ENCODE measurements at regions not wholly inside any gene's neighbourhood (a gene's known extent, or its start where the extent isn't known, plus 50 kb on each side); places are given as distances from the start of the nearest gene placed in this dataset.

- H3K9ac ChIP-seq (ENCODE audit: low read length): no peak overlapping the region
- H4K91ac ChIP-seq (ENCODE audit: low read length): no peak overlapping the region
- no peak overlapping the region for H2BK5ac ChIP-seq (ENCODE audit: low read depth, low read length, poor library complexity, severe bottlenecking)
- no peak overlapping the region for H2BK15ac ChIP-seq (ENCODE audit: low read depth, poor library complexity, severe bottlenecking)
- H3K27ac ChIP-seq (ENCODE audit: low read length, poor library complexity, severe bottlenecking): no peak overlapping the region
- H2AK5ac ChIP-seq (ENCODE audit: low read length, severe bottlenecking): no peak overlapping the region
- H3K4ac ChIP-seq (ENCODE audit: low read depth in 1 of 2, low read length in 2 of 2): no peak overlapping the region
- H3K18ac ChIP-seq (ENCODE audit: low read depth in 1 of 2, low read length in 2 of 2): no peak overlapping the region
- no peak overlapping the region for H2BK12ac ChIP-seq (ENCODE audit: low read length in 2 of 2)
- H2BK120ac ChIP-seq (ENCODE audit: low read depth, low read length): no peak overlapping the region
- no peak overlapping the region for H3K4me3 ChIP-seq (ENCODE audit: insufficient read depth in 1 of 2, low read depth in 1 of 2, low read length in 2 of 2)
- peaks cover 5% of the 10 kb centered on the region for H3K9me3 ChIP-seq (ENCODE audit: control insufficient read depth, low read length)
- H2AFZ ChIP-seq (ENCODE audit: low read depth, low read length): no peak overlapping the region
- H3K23ac ChIP-seq (ENCODE audit: low read length in 2 of 2): no peak overlapping the region
- no peak overlapping the region for H3K14ac ChIP-seq (ENCODE audit: low read length in 2 of 2)
- WGBS: 58% methylated on average over 1 of the region's 4 CpGs
- H3K79me1 ChIP-seq (replicated peaks; ENCODE audit: low read length, poor library complexity, severe bottlenecking): no peaks in the 10 kb centered on the region
- no peaks in the 10 kb centered on the region for H3K27me3 ChIP-seq (ENCODE audit: control insufficient read depth in 1 of 2, insufficient read depth in 1 of 2, low read length in 2 of 2)
- H3K4me1 ChIP-seq (ENCODE audit: control insufficient read depth, insufficient read depth, low read depth, low read length): no peaks in the 10 kb centered on the region
- H3K36me3 ChIP-seq (ENCODE audit: control insufficient read depth in 1 of 2, insufficient read depth in 2 of 2, low read depth in 1 of 2, low read length in 2 of 2): no peaks in the 10 kb centered on the region
- DNase-seq: no peak
- no peak overlapping the region for H3K4me2 ChIP-seq (ENCODE audit: low read length, poor library complexity, severe bottlenecking)
- H4K8ac ChIP-seq (ENCODE audit: low read length): no peak overlapping the region
Measured at GRCh38 chr2:14915983-14916382, 283.5 kb downstream of the LRATD1 start.

GRCh38 chr2:14923820-14924580 lies 291.5 kb downstream of the LRATD1 start:
- Histone ChIP-seq H4K91ac (ENCODE audit: low read length) (no peak overlapping the region), H3K9me3 (ENCODE audit: control insufficient read depth, low read length) (no peaks in the 10 kb centered on the region), H2BK15ac (ENCODE audit: low read depth, poor library complexity, severe bottlenecking) (no peak overlapping the region), H3K27ac (ENCODE audit: low read length, poor library complexity, severe bottlenecking) (no peak overlapping the region), H3K79me1 (replicated peaks; ENCODE audit: low read length, poor library complexity, severe bottlenecking) (no peaks in the 10 kb centered on the region), H3K4me1 (ENCODE audit: control insufficient read depth, insufficient read depth, low read depth, low read length) (no peaks in the 10 kb centered on the region), H2BK120ac (ENCODE audit: low read depth, low read length) (no peak overlapping the region), H3K9ac (ENCODE audit: low read length) (no peak overlapping the region), H3K4me2 (ENCODE audit: low read length, poor library complexity, severe bottlenecking) (no peak overlapping the region), H2AFZ (ENCODE audit: low read depth, low read length) (no peak overlapping the region), H3K27me3 (ENCODE audit: control insufficient read depth in 1 of 2, insufficient read depth in 1 of 2, low read length in 2 of 2) (no peaks in the 10 kb centered on the region), H3K36me3 (ENCODE audit: control insufficient read depth in 1 of 2, insufficient read depth in 2 of 2, low read depth in 1 of 2, low read length in 2 of 2) (no peaks in the 10 kb centered on the region), H3K4ac (ENCODE audit: low read depth in 1 of 2, low read length in 2 of 2) (no peak overlapping the region), H2BK5ac (ENCODE audit: low read depth, low read length, poor library complexity, severe bottlenecking) (no peak overlapping the region), H3K18ac (ENCODE audit: low read depth in 1 of 2, low read length in 2 of 2) (no peak overlapping the region), H3K4me3 (ENCODE audit: insufficient read depth in 1 of 2, low read depth in 1 of 2, low read length in 2 of 2) (no peak overlapping the region), H3K23ac (ENCODE audit: low read length in 2 of 2) (no peak overlapping the region), H4K8ac (ENCODE audit: low read length) (no peak overlapping the region), H3K14ac (ENCODE audit: low read length in 2 of 2) (no peak overlapping the region), H2AK5ac (ENCODE audit: low read length, severe bottlenecking) (no peak overlapping the region), H2BK12ac (ENCODE audit: low read length in 2 of 2) (no peak overlapping the region)
- 66% methylated on average over 4 of the region's 6 CpGs for WGBS
- no peak for DNase-seq

- no peak for DNase-seq
- Histone ChIP-seq H3K4me1 (ENCODE audit: control insufficient read depth, insufficient read depth, low read depth, low read length) (no peaks in the 10 kb centered on the region), H3K4ac (ENCODE audit: low read depth in 1 of 2, low read length in 2 of 2) (no peak overlapping the region), H4K8ac (ENCODE audit: low read length) (no peak overlapping the region), H3K4me2 (ENCODE audit: low read length, poor library complexity, severe bottlenecking) (no peak overlapping the region), H2BK15ac (ENCODE audit: low read depth, poor library complexity, severe bottlenecking) (no peak overlapping the region), H2BK12ac (ENCODE audit: low read length in 2 of 2) (no peak overlapping the region), H3K27me3 (ENCODE audit: control insufficient read depth in 1 of 2, insufficient read depth in 1 of 2, low read length in 2 of 2) (no peaks in the 10 kb centered on the region), H3K27ac (ENCODE audit: low read length, poor library complexity, severe bottlenecking) (no peak overlapping the region), H3K79me1 (replicated peaks; ENCODE audit: low read length, poor library complexity, severe bottlenecking) (no peaks in the 10 kb centered on the region), H2BK5ac (ENCODE audit: low read depth, low read length, poor library complexity, severe bottlenecking) (no peak overlapping the region), H2BK120ac (ENCODE audit: low read depth, low read length) (no peak overlapping the region), H2AK5ac (ENCODE audit: low read length, severe bottlenecking) (no peak overlapping the region), H2AFZ (ENCODE audit: low read depth, low read length) (no peak overlapping the region), H3K9ac (ENCODE audit: low read length) (no peak overlapping the region), H3K18ac (ENCODE audit: low read depth in 1 of 2, low read length in 2 of 2) (no peak overlapping the region), H3K36me3 (ENCODE audit: control insufficient read depth in 1 of 2, insufficient read depth in 2 of 2, low read depth in 1 of 2, low read length in 2 of 2) (no peaks in the 10 kb centered on the region), H3K4me3 (ENCODE audit: insufficient read depth in 1 of 2, low read depth in 1 of 2, low read length in 2 of 2) (no peak overlapping the region), H4K91ac (ENCODE audit: low read length) (no peak overlapping the region), H3K23ac (ENCODE audit: low read length in 2 of 2) (no peak overlapping the region), H3K9me3 (ENCODE audit: control insufficient read depth, low read length) (no peaks in the 10 kb centered on the region), H3K14ac (ENCODE audit: low read length in 2 of 2) (no peak overlapping the region)
- 90% methylated on average over 2 of the region's 3 CpGs for WGBS
Measured at GRCh38 chr2:14925471-14925870, 293.0 kb downstream of the LRATD1 start.

GRCh38 chr2:14927021-14927564 lies 294.6 kb downstream of the LRATD1 start:
- Histone ChIP-seq H4K91ac (ENCODE audit: low read length) (no peak overlapping the region), H2BK12ac (ENCODE audit: low read length in 2 of 2) (no peak overlapping the region), H2BK5ac (ENCODE audit: low read depth, low read length, poor library complexity, severe bottlenecking) (no peak overlapping the region)

More at GRCh38 chr2:14927021-14927564, 294.6 kb downstream of the LRATD1 start:
- H2BK120ac ChIP-seq (ENCODE audit: low read depth, low read length): no peak overlapping the region
- no peak overlapping the region for H3K27ac ChIP-seq (ENCODE audit: low read length, poor library complexity, severe bottlenecking)
- no peaks in the 10 kb centered on the region for H3K36me3 ChIP-seq (ENCODE audit: control insufficient read depth in 1 of 2, insufficient read depth in 2 of 2, low read depth in 1 of 2, low read length in 2 of 2)
- H3K4ac ChIP-seq (ENCODE audit: low read depth in 1 of 2, low read length in 2 of 2): no peak overlapping the region
- no peaks in the 10 kb centered on the region for H3K4me1 ChIP-seq (ENCODE audit: control insufficient read depth, insufficient read depth, low read depth, low read length)
- no peak overlapping the region for H2BK15ac ChIP-seq (ENCODE audit: low read depth, poor library complexity, severe bottlenecking)
- 84% methylated on average over 4 of the region's 5 CpGs for WGBS
- H3K79me1 ChIP-seq (replicated peaks; ENCODE audit: low read length, poor library complexity, severe bottlenecking): no peaks in the 10 kb centered on the region
- H3K14ac ChIP-seq (ENCODE audit: low read length in 2 of 2): no peak overlapping the region
- no peak overlapping the region for H3K23ac ChIP-seq (ENCODE audit: low read length in 2 of 2)
- H3K18ac ChIP-seq (ENCODE audit: low read depth in 1 of 2, low read length in 2 of 2): no peak overlapping the region
- H3K4me3 ChIP-seq (ENCODE audit: insufficient read depth in 1 of 2, low read depth in 1 of 2, low read length in 2 of 2): no peak overlapping the region
- DNase-seq: no peak
- no peak overlapping the region for H3K4me2 ChIP-seq (ENCODE audit: low read length, poor library complexity, severe bottlenecking)
- H3K9me3 ChIP-seq (ENCODE audit: control insufficient read depth, low read length): no peaks in the 10 kb centered on the region
- H3K9ac ChIP-seq (ENCODE audit: low read length): no peak overlapping the region
- H2AFZ ChIP-seq (ENCODE audit: low read depth, low read length): no peak overlapping the region
- no peaks in the 10 kb centered on the region for H3K27me3 ChIP-seq (ENCODE audit: control insufficient read depth in 1 of 2, insufficient read depth in 1 of 2, low read length in 2 of 2)
- H4K8ac ChIP-seq (ENCODE audit: low read length): no peak overlapping the region
- no peak overlapping the region for H2AK5ac ChIP-seq (ENCODE audit: low read length, severe bottlenecking)

Measured in mesenchymal stem cell (in vitro differentiated cells and primary cell).